Endothelial cell of umbilical vein (primary cell): ENCODE measurements at regions not wholly inside any gene's neighbourhood (a gene's known extent, or its start where the extent isn't known, plus 50 kb on each side); places are given as distances from the start of the nearest gene placed in this dataset.

Experiments used
- CTCF ChIP-seq, 2 donors: IDR thresholded peaks; 1 replicate in 1 of 2; 2 replicates in 1 of 2; pipeline ENCODE4 v1.5.1; 2011; ENCODE audit warnings: low read length in 2 of 2, mild to moderate bottlenecking in 2 of 2, moderate library complexity in 2 of 2, control low read depth in 1 of 2, inconsistent platforms in 1 of 2, low read depth in 1 of 2; ENCODE audit not compliant: insufficient read depth in 1 of 2; ENCODE audit errors: extremely low read depth in 1 of 2
- EZH2 ChIP-seq: IDR thresholded peaks from 2 replicates; pipeline ENCODE4 v1.6.1; 2012; ENCODE audit warnings: borderline replicate concordance, low read depth, mild to moderate bottlenecking, moderate library complexity, low read length, inconsistent platforms; ENCODE audit not compliant: severe bottlenecking
- FOS ChIP-seq: IDR thresholded peaks from 2 replicates; pipeline ENCODE4 v1.6.1; 2011; ENCODE audit warnings: mild to moderate bottlenecking, low read length, moderate library complexity, borderline replicate concordance; ENCODE audit not compliant: insufficient read depth
- JUN ChIP-seq: IDR thresholded peaks from 2 replicates; pipeline ENCODE4 v1.6.1; 2011; ENCODE audit warnings: borderline replicate concordance, low read depth; ENCODE audit not compliant: insufficient read length, insufficient read depth
- MAX ChIP-seq: IDR thresholded peaks from 2 replicates; pipeline ENCODE4 v1.6.1; 2011; ENCODE audit not compliant: insufficient read depth, insufficient read length
- MYC ChIP-seq: IDR thresholded peaks from one replicate; pipeline ENCODE4 v1.6.1; 2011; ENCODE audit warnings: mild to moderate bottlenecking, low read depth, low read length
- POLR2A ChIP-seq: IDR thresholded peaks from 2 replicates; pipeline ENCODE4 v1.6.1; 2012; ENCODE audit warnings: low read depth, mild to moderate bottlenecking, control low read depth, low read length
- POLR2AphosphoS5 ChIP-seq: IDR thresholded peaks from 2 replicates; pipeline ENCODE4 v1.6.1; 2012; ENCODE audit warnings: low read depth, mild to moderate bottlenecking, control low read depth, low read length, moderate library complexity; ENCODE audit not compliant: insufficient read depth

GRCh38 chr15:95718441-95718840 lies 612.1 kb upstream of the NR2F2 start:
- TF ChIP-seq CTCF (IDR thresholded peaks at IDR 0.05; ENCODE audit: extremely low read depth in 1 of 2, insufficient read depth in 1 of 2, low read depth in 1 of 2, low read length in 2 of 2) = no peak
- TF ChIP-seq EZH2 = no peak
- TF ChIP-seq POLR2AphosphoS5 = no peak
- no peak for TF ChIP-seq POLR2A
- no peak for TF ChIP-seq MAX
- no peak for TF ChIP-seq FOS
- TF ChIP-seq MYC = no peak
- no peak for TF ChIP-seq JUN
